Panc1 (cell line): ENCODE measurements at regions not wholly inside any gene's neighbourhood (a gene's known extent, or its start where the extent isn't known, plus 50 kb on each side); places are given as distances from the start of the nearest gene placed in this dataset.

ENCODE experiments used
- ATAC-seq: fragments of 200-7000 bp; cut with Tn5 transposase; 2 replicates; pipeline ENCODE4 v1.9.1; 2020; ENCODE audit warnings: mild to moderate bottlenecking, moderate library complexity
- BruUV-seq: library from RNA; stranded (reverse); fragments of 400-500 nt; replicated peaks from 2 replicates; lab custom pipeline; 2021; lab: Mats Ljungman, UMichigan
- CTCF ChIA-PET: fragments of 300-600 bp; sonication (Branson Sonifier 250); formaldehyde crosslinking; loops from one replicate; lab custom pipeline; 2022; ENCODE audit warnings: antibody characterized with exemption; lab: Charles Lee
- POLR2A ChIA-PET: fragments of 300-600 bp; sonication (Branson Sonifier 250); formaldehyde crosslinking; loops from one replicate; lab custom pipeline; 2022; ENCODE audit warnings: antibody characterized with exemption; lab: Charles Lee
- DNase-seq: peaks from one replicate; pipeline ENCODE4 v3.0.0-alpha.2; 2010; ENCODE audit warnings: low read depth, low spot score
- H3K27ac ChIP-seq: 2 replicates; pipeline ENCODE4 v1.5.1; 2011; ENCODE audit warnings: mild to moderate bottlenecking, low read length, inconsistent platforms
- H3K27me3 ChIP-seq: fragments of 200-500 bp; sonication (Bioruptor generic); 2 replicates; pipeline ENCODE4 v1.6.0; 2014; ENCODE audit warnings: low read length, inconsistent platforms; ENCODE audit not compliant: control insufficient read depth, insufficient read depth
- H3K36me3 ChIP-seq: fragments of 200-500 bp; sonication (Bioruptor generic); 2 replicates; pipeline ENCODE4 v1.5.1; 2014; ENCODE audit warnings: inconsistent platforms, mild to moderate bottlenecking, low read length, moderate library complexity; ENCODE audit not compliant: control insufficient read depth, insufficient read depth
- H3K4me1 ChIP-seq: 2 replicates; pipeline ENCODE4 v1.5.1; 2011; ENCODE audit warnings: inconsistent platforms, mild to moderate bottlenecking, low read length, moderate library complexity; ENCODE audit not compliant: control insufficient read depth, insufficient read depth
- H3K4me3 ChIP-seq, 2 experiments: 2 replicates each; pipeline ENCODE4 v1.5.1; 2011 to 2012; ENCODE audit warnings: low read depth in 2 of 2, low read length in 2 of 2, mild to moderate bottlenecking in 2 of 2, inconsistent platforms in 1 of 2, moderate library complexity in 1 of 2
- H3K9me3 ChIP-seq: fragments of 200-500 bp; sonication (Bioruptor generic); 2 replicates; pipeline ENCODE4 v1.5.1; 2014; ENCODE audit warnings: low read depth, mild to moderate bottlenecking, inconsistent platforms, low read length, moderate library complexity; ENCODE audit not compliant: control insufficient read depth, insufficient read depth
- POLR2AphosphoS5 ChIP-seq: IDR thresholded peaks from 2 replicates; pipeline ENCODE4 v1.6.1; 2012; ENCODE audit warnings: mild to moderate bottlenecking, low read depth, low read length, moderate library complexity
- SIN3A ChIP-seq: IDR thresholded peaks from 2 replicates; pipeline ENCODE4 v1.6.1; 2012; ENCODE audit warnings: low read depth, mild to moderate bottlenecking, low read length, moderate library complexity, borderline replicate concordance; ENCODE audit not compliant: insufficient read depth
- TCF7L2 ChIP-seq: IDR thresholded peaks from 2 replicates; pipeline ENCODE4 v1.6.1; 2011; ENCODE audit warnings: mild to moderate bottlenecking, low read depth, low read length, inconsistent platforms
- in situ Hi-C: cut with HindIII; loops from 2 replicates; pipeline ENCODE4 v1.10.0; 2016; ENCODE audit warnings: low sequenced_read_pairs, low pct_unique_long_range_greater_than_20kb
- intact Hi-C: fragments of 100-400 bp; cut with micrococcal nuclease; formaldehyde crosslinking; loops from one replicate; pipeline ENCODE4 v1.10.0; 2022; ENCODE audit not compliant: unreplicated experiment
- TF ChIP-seq, protein P1 (sequence below), 2 experiments: IDR thresholded peaks; 2 replicates each; pipeline ENCODE4 v1.6.1; 2011 to 2012; ENCODE audit warnings: low read depth in 2 of 2, control low read depth in 1 of 2, low read length in 1 of 2, mild to moderate bottlenecking in 1 of 2, moderate library complexity in 1 of 2; ENCODE audit not compliant: insufficient read depth in 1 of 2
- TF ChIP-seq, protein P2 (sequence below): fragments of 450-650 bp; IDR thresholded peaks from 2 replicates; pipeline ENCODE4 v1.5.1; 2017; ENCODE audit warnings: mild to moderate bottlenecking

DNA sequence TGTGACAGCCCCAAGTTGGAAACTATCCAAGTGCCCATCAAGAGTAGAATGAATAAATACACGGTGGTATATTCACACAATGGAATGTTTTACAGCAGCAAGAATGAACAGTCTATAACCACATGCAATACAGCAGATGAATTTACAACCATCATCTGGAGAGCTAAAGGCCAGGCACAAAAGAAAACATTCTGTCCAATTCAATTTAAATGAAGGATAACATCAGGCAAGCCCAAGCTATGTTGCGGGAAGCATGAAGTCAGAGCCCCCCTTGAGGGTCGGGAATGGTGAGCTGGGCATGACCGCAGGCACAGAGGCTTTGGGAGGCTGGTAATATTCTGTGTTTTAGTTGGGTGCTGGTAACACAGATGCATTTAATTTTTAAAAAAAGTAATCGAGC, 76.0 kb downstream of the SYNE3 start:
- Histone ChIP-seq H3K4me1 (no peaks in the 10 kb centered on the region), H3K9me3 (no peaks in the 10 kb centered on the region), H3K27me3 (no peaks in the 10 kb centered on the region), H3K36me3 (no peaks in the 10 kb centered on the region), H3K27ac (no peak overlapping the region), H3K4me3 (no peak overlapping the region)
- DNase-seq (no peak), ATAC-seq (no peak)
- ChIA-PET POLR2A (no interaction called here), CTCF (no interaction called here)
- no TSS peak for BruUV-seq
- in situ Hi-C loops (no loop called here), intact Hi-C loops (no loop called here)
- TF ChIP-seq SIN3A (no peak), TCF7L2 (no peak)

DNA sequence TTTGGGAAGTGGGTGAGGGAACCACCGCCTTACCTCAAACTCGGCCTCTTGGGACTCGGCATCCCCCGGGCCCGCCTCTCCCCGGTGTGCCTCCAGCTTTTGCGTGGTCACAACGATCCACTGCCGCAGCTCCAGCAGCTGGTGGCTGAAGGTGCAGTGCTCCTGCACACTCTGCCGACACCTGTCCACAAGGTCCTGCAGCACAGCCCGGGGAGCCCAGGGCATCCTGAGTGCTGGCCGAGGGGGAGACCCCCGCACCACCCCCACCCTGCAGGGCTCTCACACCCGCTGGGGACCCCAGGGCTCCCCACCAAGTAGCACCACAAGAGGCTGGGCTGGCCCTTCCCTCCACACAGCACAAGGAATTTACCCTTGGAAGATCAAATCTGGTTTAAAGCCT, 76.6 kb downstream of the SYNE3 start:
- in situ Hi-C loops = no loop called here
- Histone ChIP-seq H3K36me3 (no peaks in the 10 kb centered on the region), H3K4me1 (no peaks in the 10 kb centered on the region), H3K4me3 (no peak overlapping the region), H3K9me3 (no peaks in the 10 kb centered on the region), H3K27ac (no peak overlapping the region), H3K27me3 (no peaks in the 10 kb centered on the region)
- DNase-seq = no peak
- no peak for ATAC-seq
- ChIA-PET CTCF (no interaction called here), POLR2A (no interaction called here)
- no TSS peak for BruUV-seq
- intact Hi-C loops = no loop called here
- no peak for TF ChIP-seq POLR2AphosphoS5
- TF ChIP-seq, protein P1, sequence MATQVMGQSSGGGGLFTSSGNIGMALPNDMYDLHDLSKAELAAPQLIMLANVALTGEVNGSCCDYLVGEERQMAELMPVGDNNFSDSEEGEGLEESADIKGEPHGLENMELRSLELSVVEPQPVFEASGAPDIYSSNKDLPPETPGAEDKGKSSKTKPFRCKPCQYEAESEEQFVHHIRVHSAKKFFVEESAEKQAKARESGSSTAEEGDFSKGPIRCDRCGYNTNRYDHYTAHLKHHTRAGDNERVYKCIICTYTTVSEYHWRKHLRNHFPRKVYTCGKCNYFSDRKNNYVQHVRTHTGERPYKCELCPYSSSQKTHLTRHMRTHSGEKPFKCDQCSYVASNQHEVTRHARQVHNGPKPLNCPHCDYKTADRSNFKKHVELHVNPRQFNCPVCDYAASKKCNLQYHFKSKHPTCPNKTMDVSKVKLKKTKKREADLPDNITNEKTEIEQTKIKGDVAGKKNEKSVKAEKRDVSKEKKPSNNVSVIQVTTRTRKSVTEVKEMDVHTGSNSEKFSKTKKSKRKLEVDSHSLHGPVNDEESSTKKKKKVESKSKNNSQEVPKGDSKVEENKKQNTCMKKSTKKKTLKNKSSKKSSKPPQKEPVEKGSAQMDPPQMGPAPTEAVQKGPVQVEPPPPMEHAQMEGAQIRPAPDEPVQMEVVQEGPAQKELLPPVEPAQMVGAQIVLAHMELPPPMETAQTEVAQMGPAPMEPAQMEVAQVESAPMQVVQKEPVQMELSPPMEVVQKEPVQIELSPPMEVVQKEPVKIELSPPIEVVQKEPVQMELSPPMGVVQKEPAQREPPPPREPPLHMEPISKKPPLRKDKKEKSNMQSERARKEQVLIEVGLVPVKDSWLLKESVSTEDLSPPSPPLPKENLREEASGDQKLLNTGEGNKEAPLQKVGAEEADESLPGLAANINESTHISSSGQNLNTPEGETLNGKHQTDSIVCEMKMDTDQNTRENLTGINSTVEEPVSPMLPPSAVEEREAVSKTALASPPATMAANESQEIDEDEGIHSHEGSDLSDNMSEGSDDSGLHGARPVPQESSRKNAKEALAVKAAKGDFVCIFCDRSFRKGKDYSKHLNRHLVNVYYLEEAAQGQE (IDR thresholded peaks at IDR 0.05; ENCODE audit: insufficient read depth in 1 of 2, low read depth in 2 of 2, low read length in 1 of 2) = no peak

DNA sequence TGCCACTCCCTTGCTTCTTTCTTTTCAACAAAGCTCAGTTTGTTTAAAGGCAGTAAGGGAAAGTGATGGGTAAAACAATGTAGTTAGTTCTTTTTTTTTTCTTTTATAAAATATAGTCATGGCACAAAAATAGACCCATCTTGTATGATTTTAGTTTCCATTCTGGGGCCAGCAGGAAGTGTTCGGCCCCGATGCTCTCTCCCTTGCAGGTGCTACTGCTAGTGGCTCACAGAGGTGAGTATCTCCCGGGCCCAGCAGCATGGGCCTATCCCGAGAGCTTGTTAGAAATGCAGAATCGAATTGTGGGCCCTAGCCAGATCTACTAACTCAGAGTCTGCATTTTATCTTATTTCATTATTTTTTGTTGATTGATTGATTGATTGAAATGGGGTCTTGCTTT, 78.7 kb downstream of the SYNE3 start:
- ChIA-PET CTCF (interaction anchor here (0.7 kb wide), 1 partner anchor 649 kb away, joined by 3 read pairs; no protein-coding TSS in a partner anchor), POLR2A (no interaction called here)
- no peak for TF ChIP-seq POLR2AphosphoS5
- TF ChIP-seq SIN3A = no peak
- TF ChIP-seq, protein P1 (IDR thresholded peaks at IDR 0.05; ENCODE audit: insufficient read depth in 1 of 2, low read depth in 2 of 2, low read length in 1 of 2) = no peak
- TF ChIP-seq, protein P2, sequence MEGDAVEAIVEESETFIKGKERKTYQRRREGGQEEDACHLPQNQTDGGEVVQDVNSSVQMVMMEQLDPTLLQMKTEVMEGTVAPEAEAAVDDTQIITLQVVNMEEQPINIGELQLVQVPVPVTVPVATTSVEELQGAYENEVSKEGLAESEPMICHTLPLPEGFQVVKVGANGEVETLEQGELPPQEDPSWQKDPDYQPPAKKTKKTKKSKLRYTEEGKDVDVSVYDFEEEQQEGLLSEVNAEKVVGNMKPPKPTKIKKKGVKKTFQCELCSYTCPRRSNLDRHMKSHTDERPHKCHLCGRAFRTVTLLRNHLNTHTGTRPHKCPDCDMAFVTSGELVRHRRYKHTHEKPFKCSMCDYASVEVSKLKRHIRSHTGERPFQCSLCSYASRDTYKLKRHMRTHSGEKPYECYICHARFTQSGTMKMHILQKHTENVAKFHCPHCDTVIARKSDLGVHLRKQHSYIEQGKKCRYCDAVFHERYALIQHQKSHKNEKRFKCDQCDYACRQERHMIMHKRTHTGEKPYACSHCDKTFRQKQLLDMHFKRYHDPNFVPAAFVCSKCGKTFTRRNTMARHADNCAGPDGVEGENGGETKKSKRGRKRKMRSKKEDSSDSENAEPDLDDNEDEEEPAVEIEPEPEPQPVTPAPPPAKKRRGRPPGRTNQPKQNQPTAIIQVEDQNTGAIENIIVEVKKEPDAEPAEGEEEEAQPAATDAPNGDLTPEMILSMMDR = no peak
- TF ChIP-seq TCF7L2 = no peak
- intact Hi-C loops = no loop called here
- DNase-seq (no peak), ATAC-seq (no peak)
- no peaks in the 10 kb centered on the region for H3K36me3 ChIP-seq
- H3K4me1 ChIP-seq = no peaks in the 10 kb centered on the region
- no TSS peak for BruUV-seq
- no peaks in the 10 kb centered on the region for H3K27me3 ChIP-seq
- in situ Hi-C loops = no loop called here
- H3K27ac ChIP-seq = no peak overlapping the region
- no peak overlapping the region for H3K4me3 ChIP-seq
- no peaks in the 10 kb centered on the region for H3K9me3 ChIP-seq
